GM12878 (cell line): ENCODE measurements at regions not wholly inside any gene's neighbourhood (a gene's known extent, or its start where the extent isn't known, plus 50 kb on each side); places are given as distances from the start of the nearest gene placed in this dataset.

ENCODE experiments used
- CBX5 ChIP-seq: sonication (generic); IDR thresholded peaks from 2 replicates; pipeline ENCODE4 v1.6.1; 2016; ENCODE audit warnings: low read depth, moderate library complexity, mild to moderate bottlenecking, inconsistent platforms
- CTCF ChIP-seq, 3 experiments: IDR thresholded peaks in 2 of 3; conservative IDR thresholded peaks in 1 of 3; 2 replicates each; pipeline ENCODE4 v1.5.1; 2011; ENCODE audit warnings: low read depth in 3 of 3, low read length in 3 of 3, mild to moderate bottlenecking in 3 of 3, control low read depth in 2 of 3, moderate library complexity in 2 of 3, inconsistent platforms in 1 of 3, mixed read lengths in 1 of 3; ENCODE audit not compliant: control insufficient read depth in 2 of 3, insufficient read depth in 1 of 3; ENCODE audit errors: extremely low read depth in 1 of 3
- E4F1 ChIP-seq: fragments of 450-650 bp; IDR thresholded peaks from 2 replicates; pipeline ENCODE4 v1.6.1; 2018; ENCODE audit warnings: borderline replicate concordance, mild to moderate bottlenecking; ENCODE audit not compliant: partially characterized antibody
- EP300 ChIP-seq, 2 experiments: fragments of 150-350 bp in 1 of 2; IDR thresholded peaks; 2 replicates each; pipeline ENCODE4 v1.6.1; 2011 to 2012; ENCODE audit warnings: low read depth in 2 of 2, low read length in 2 of 2, borderline replicate concordance in 1 of 2, improper control_type of control experiment in 1 of 2, inconsistent platforms in 1 of 2; ENCODE audit not compliant: control insufficient read depth in 1 of 2
- HCFC1 ChIP-seq: fragments of 150-350 bp; IDR thresholded peaks from 2 replicates; pipeline ENCODE4 v1.6.1; 2014; ENCODE audit warnings: low read length
- HDAC2 ChIP-seq: fragments of 200-600 bp; sonication (generic); IDR thresholded peaks from 2 replicates; pipeline ENCODE4 v1.6.1; 2017
- MYC ChIP-seq: IDR thresholded peaks from 2 replicates; pipeline ENCODE4 v1.6.1; 2011; ENCODE audit warnings: mild to moderate bottlenecking, low read length, moderate library complexity, inconsistent platforms; ENCODE audit not compliant: insufficient read depth, insufficient replicate concordance, insufficient read length, severe bottlenecking
- YY1 ChIP-seq: IDR thresholded peaks from 2 replicates; pipeline ENCODE4 v1.6.1; 2011; ENCODE audit warnings: low read depth, mild to moderate bottlenecking, low read length
- TF ChIP-seq, protein P1 (sequence below): IDR thresholded peaks from 2 replicates; pipeline ENCODE4 v1.6.1; 2012; ENCODE audit warnings: low read length, inconsistent platforms

DNA sequence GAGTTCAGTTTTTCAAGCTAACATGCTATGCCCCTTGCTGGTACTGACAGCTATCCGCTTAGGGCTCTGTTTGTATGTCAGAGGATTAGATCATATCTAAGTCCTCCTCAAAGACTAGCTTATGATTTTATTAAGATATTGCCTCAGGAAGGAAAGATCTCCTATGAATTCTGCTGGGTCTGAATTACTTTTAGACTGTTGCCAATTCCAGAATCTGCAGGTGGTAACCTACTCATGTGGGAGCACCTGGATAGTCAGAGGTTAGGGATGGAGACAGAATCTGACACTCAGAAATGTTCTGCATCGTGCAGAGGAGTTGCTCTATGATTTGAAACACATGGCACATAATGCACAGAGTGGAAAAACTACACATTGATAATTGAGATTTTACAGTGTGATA is 843.4 kb downstream of the SLC6A15 start:
- TF ChIP-seq HDAC2 (no peak), CTCF (IDR thresholded peaks at IDR 0.05 in 2 of 3, conservative IDR thresholded peaks at IDR 0.05 in 1 of 3; ENCODE audit: control insufficient read depth in 2 of 3, extremely low read depth in 1 of 3, insufficient read depth in 1 of 3, low read depth in 3 of 3, low read length in 3 of 3) (no peak), MYC (no peak), CBX5 (no peak), HCFC1 (no peak), E4F1 (no peak), YY1 (no peak), EP300 (IDR thresholded peaks at IDR 0.05; ENCODE audit: borderline replicate concordance in 1 of 2, control insufficient read depth in 1 of 2, low read depth in 2 of 2, low read length in 2 of 2) (no peak)
- TF ChIP-seq, protein P1, sequence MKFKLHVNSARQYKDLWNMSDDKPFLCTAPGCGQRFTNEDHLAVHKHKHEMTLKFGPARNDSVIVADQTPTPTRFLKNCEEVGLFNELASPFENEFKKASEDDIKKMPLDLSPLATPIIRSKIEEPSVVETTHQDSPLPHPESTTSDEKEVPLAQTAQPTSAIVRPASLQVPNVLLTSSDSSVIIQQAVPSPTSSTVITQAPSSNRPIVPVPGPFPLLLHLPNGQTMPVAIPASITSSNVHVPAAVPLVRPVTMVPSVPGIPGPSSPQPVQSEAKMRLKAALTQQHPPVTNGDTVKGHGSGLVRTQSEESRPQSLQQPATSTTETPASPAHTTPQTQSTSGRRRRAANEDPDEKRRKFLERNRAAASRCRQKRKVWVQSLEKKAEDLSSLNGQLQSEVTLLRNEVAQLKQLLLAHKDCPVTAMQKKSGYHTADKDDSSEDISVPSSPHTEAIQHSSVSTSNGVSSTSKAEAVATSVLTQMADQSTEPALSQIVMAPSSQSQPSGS: no peak
